HL-60 (cell line): ENCODE measurements at regions not wholly inside any gene's neighbourhood (a gene's known extent, or its start where the extent isn't known, plus 50 kb on each side); places are given as distances from the start of the nearest gene placed in this dataset.

Source experiments
- DNase-seq, 2 experiments: peaks; one replicate each; pipeline ENCODE4 v3.0.0-alpha.2; 2010 to 2020; ENCODE audit warnings: low read depth in 1 of 2, low spot score in 1 of 2
- H3K27ac ChIP-seq: fragments of 250-450 bp; sonication (Bioruptor Pico); replicated peaks from 2 replicates; pipeline ENCODE4 v1.5.1; 2020; ENCODE audit warnings: mild to moderate bottlenecking, moderate library complexity
- H3K27me3 ChIP-seq: fragments of 250-450 bp; sonication (Bioruptor Pico); 2 replicates; pipeline ENCODE4 v1.5.1; 2021; ENCODE audit warnings: mild to moderate bottlenecking, moderate library complexity; ENCODE audit not compliant: insufficient read depth, poor library complexity, severe bottlenecking
- H3K4me3 ChIP-seq: replicated peaks from 2 replicates; pipeline ENCODE4 v1.5.1; 2011; ENCODE audit warnings: mild to moderate bottlenecking, control low read depth, low read length; ENCODE audit not compliant: insufficient read depth
- CTCF ChIP-seq: IDR thresholded peaks from one replicate; pipeline ENCODE4 v1.5.1; 2011; ENCODE audit warnings: low read length, control low read depth, inconsistent platforms; ENCODE audit not compliant: insufficient read depth
- GABPA ChIP-seq: IDR thresholded peaks from 2 replicates; pipeline ENCODE4 v1.6.1; 2012; ENCODE audit warnings: low read depth
- POLR2AphosphoS5 ChIP-seq: IDR thresholded peaks from 2 replicates; pipeline ENCODE4 v1.6.1; 2012; ENCODE audit warnings: low read depth
- REST ChIP-seq: IDR thresholded peaks from 2 replicates; pipeline ENCODE4 v1.6.1; 2012; ENCODE audit warnings: low read depth; ENCODE audit not compliant: insufficient replicate concordance
- SPI1 ChIP-seq: IDR thresholded peaks from 2 replicates; pipeline ENCODE4 v1.6.1; 2012; ENCODE audit warnings: low read depth, mild to moderate bottlenecking, borderline replicate concordance

GRCh38 chrX:96224279-96224678, 460.4 kb upstream of the DIAPH2 start:
- Histone ChIP-seq H3K4me3 (no peak overlapping the region), H3K27me3 (no peaks in the 10 kb centered on the region), H3K27ac (no peak overlapping the region)
- TF ChIP-seq SPI1 (no peak), CTCF (no peak), REST (no peak), GABPA (no peak), POLR2AphosphoS5 (no peak)
- DNase-seq = no peak

GRCh38 chrX:96244955-96245354, 439.7 kb upstream of the DIAPH2 start:
- H3K27me3 ChIP-seq = no peaks in the 10 kb centered on the region
- no peak for TF ChIP-seq POLR2AphosphoS5
- TF ChIP-seq CTCF = no peak
- TF ChIP-seq SPI1 = no peak
- no peak for TF ChIP-seq GABPA
- TF ChIP-seq REST = no peak
- H3K4me3 ChIP-seq = no peak overlapping the region
- DNase-seq = no peak
- H3K27ac ChIP-seq = no peak overlapping the region

- Histone ChIP-seq H3K4me3 (no peak overlapping the region), H3K27ac (no peak overlapping the region), H3K27me3 (no peaks in the 10 kb centered on the region)
- TF ChIP-seq CTCF = no peak
- no peak for TF ChIP-seq REST
- DNase-seq = no peak
Measured at GRCh38 chrX:96246436-96246835, 438.2 kb upstream of the DIAPH2 start.
